Thoracic aorta (tissue), 2 donors: ENCODE measurements at regions not wholly inside any gene's neighbourhood (a gene's known extent, or its start where the extent isn't known, plus 50 kb on each side); places are given as distances from the start of the nearest gene placed in this dataset.

Source experiments
- ATAC-seq: fragments of 150-250 bp; one replicate; pipeline ENCODE4 v1.8.0; 2017; ENCODE audit warnings: low read depth; ENCODE audit not compliant: insufficient number of reproducible peaks, low FRiP score
- DNase-seq: peaks from one replicate; pipeline ENCODE4 v3.0.0-alpha.2; 2020; ENCODE audit warnings: low spot score
- H3K27ac ChIP-seq, 2 donors: fragments of 200-600 bp; sonication (generic); 1 replicate in 1 of 2; 2 replicates in 1 of 2; pipeline ENCODE4 v1.5.1; 2016; ENCODE audit warnings: mild to moderate bottlenecking in 2 of 2, moderate library complexity in 2 of 2
- H3K27me3 ChIP-seq: fragments of 200-600 bp; sonication (generic); replicated peaks from 2 replicates; pipeline ENCODE4 v1.6.0; 2016; ENCODE audit warnings: mild to moderate bottlenecking; ENCODE audit not compliant: insufficient read depth
- H3K36me3 ChIP-seq: fragments of 200-600 bp; sonication (generic); one replicate; pipeline ENCODE4 v1.5.1; 2016
- H3K4me1 ChIP-seq, 2 donors: fragments of 200-600 bp; sonication (generic); 1 replicate in 1 of 2; 2 replicates in 1 of 2; pipeline versions ENCODE4 v1.5.1 to v1.6.0; 2016; ENCODE audit warnings: low read depth in 2 of 2, mild to moderate bottlenecking in 1 of 2; ENCODE audit not compliant: control insufficient read depth in 1 of 2
- H3K4me3 ChIP-seq: fragments of 200-600 bp; sonication (generic); 2 replicates; pipeline ENCODE4 v1.5.1; 2016; ENCODE audit warnings: mild to moderate bottlenecking
- H3K9me3 ChIP-seq: fragments of 200-600 bp; sonication (generic); 2 replicates; pipeline ENCODE4 v1.5.1; 2016
- TF ChIP-seq, protein P1 (sequence below): fragments of 200-600 bp; sonication (generic); IDR thresholded peaks from one replicate; pipeline ENCODE4 v1.5.1; 2019; ENCODE audit warnings: antibody characterized with exemption

DNA sequence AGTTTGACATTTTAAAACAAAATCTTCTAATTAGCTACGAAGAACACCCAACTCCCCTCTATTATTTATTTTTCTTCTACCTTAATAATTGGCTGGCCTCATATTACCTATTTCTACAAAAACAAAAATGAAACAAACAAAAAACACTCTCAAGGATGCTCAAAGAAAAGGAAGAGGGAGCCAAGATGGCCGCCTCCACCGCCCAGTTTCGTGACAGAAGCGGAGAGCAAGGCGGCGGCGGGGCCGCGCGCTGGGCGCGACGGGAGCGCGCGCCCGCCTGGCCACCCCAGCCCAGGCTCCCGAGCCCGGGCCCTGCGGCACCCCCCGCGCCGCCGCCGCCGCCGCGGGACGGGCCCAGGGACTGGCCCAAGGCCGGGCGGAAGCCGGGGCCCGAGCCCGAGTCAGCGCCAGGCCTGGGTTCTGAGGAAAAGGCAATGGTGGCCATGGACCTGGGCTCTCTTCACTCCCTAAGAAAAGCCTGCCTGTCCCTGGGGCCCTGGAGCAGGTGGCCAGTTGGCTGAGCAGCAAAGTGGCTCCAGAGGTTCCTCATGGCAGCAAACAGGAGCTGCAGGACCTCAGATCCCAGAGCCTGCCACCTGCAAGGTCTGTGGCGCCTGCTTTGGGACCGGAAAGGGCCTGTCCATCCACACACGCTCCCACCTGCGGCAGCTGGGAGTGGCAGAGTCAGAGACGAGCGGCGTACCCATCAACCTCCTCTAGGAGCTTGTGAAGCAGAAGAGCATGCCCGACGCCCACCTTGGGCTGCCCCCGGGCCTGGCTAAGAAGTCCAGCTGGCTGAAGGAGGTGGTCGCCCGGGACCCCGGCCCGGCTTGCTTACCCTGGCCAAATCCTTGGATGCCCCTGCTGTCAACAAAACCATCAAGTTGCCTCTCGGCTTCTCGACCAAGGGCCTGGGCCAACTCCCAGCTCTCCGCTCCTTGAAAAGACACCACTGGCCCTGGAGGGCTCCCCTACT lies 543.2 kb upstream of the CCDC179 start:
- no peaks in the 10 kb centered on the region for H3K9me3 ChIP-seq
- DNase-seq (no peak), ATAC-seq (no peak)

DNA sequence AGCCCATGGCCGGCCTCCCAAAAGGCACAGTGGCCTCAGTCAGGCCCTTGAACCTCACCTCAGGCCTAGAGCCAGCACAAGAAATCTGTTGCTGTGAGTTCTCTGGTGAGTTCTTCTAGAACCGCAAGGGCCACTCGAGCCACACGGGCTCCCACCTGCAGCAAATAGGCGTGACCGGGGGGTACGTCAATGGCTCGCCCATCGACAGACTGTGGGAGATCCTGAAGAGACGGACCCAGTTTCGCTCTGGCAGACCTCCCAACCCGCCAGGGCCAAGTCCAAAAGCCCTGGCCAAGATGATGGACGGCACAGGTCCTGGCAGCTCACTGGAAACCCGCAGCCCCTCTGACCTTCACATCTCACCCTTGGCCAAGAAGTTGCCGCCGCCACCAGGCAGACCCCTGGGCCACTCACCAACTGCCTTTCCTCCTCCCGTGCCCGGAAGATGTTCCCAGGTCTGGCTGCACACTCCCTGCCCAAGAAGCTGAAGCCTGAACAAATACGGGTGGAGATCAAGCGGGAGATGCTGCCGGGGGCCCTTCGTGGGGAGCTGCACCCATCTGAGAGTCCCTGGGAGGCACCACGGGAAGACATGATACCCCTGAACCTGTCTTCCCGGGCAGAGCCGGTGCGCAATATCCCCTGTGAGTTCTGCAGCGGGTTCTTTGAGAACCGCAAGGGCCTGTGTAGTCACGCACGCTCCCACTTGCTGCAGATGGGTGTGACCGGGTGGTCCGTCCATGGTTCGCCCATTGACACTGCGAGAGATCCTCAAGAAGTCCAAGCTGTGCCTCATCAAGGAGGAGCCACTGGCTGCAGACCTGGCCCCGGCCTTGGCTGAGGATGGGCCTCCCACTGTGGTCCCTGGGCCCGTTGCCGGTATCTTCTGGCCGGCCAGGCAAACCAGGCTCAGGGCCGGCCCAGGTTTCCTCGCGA lies 544.2 kb upstream of the CCDC179 start:
- no peak for ATAC-seq
- no peaks in the 10 kb centered on the region for H3K4me1 ChIP-seq
- no peaks in the 10 kb centered on the region for H3K9me3 ChIP-seq
- no peak overlapping the region for H3K27ac ChIP-seq
- H3K4me3 ChIP-seq: no peak overlapping the region
- no peak for DNase-seq
- H3K27me3 ChIP-seq: no peaks in the 10 kb centered on the region
- TF ChIP-seq, protein P1, sequence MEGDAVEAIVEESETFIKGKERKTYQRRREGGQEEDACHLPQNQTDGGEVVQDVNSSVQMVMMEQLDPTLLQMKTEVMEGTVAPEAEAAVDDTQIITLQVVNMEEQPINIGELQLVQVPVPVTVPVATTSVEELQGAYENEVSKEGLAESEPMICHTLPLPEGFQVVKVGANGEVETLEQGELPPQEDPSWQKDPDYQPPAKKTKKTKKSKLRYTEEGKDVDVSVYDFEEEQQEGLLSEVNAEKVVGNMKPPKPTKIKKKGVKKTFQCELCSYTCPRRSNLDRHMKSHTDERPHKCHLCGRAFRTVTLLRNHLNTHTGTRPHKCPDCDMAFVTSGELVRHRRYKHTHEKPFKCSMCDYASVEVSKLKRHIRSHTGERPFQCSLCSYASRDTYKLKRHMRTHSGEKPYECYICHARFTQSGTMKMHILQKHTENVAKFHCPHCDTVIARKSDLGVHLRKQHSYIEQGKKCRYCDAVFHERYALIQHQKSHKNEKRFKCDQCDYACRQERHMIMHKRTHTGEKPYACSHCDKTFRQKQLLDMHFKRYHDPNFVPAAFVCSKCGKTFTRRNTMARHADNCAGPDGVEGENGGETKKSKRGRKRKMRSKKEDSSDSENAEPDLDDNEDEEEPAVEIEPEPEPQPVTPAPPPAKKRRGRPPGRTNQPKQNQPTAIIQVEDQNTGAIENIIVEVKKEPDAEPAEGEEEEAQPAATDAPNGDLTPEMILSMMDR: no peak
- no peaks in the 10 kb centered on the region for H3K36me3 ChIP-seq

More for the DNA sequence above, 543.2 kb upstream of the CCDC179 start:
- Histone ChIP-seq H3K27me3 (no peaks in the 10 kb centered on the region), H3K27ac (no peak overlapping the region), H3K36me3 (no peaks in the 10 kb centered on the region), H3K4me1 (no peaks in the 10 kb centered on the region), H3K4me3 (no peak overlapping the region)
- TF ChIP-seq, protein P1: no peak

DNA sequence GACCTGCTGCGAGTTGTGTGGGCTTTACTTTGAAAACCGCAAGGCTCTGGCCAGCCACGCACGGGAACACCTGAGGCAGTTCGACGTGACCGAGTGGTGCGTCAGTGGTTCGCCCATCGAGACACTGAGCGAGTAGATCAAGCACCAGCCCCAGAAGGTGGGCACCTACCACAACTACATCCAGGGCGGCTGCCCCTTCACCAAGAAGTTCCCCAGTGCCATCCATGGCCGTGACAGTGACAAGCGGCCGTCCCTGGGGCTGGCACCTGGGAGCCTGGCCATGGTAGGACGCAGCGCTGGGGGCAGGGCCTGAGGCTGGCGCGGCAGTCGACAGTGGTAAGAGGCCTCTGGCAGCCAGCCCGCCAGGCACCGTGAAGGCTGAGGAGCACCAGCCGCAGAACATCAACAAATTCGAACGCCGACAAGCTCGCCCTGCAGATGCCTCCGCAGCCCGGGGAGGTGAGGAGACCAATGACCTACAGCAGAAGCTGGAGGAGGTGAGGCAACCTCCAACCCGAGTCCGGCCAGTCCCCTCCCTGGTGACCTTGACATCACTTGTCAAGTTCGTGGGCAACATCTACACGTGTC lies 545.2 kb upstream of the CCDC179 start:
- no peak for DNase-seq
- no peaks in the 10 kb centered on the region for H3K4me1 ChIP-seq
- no peaks in the 10 kb centered on the region for H3K36me3 ChIP-seq
- H3K27ac ChIP-seq: no peak overlapping the region
- TF ChIP-seq, protein P1: no peak
- H3K9me3 ChIP-seq: no peaks in the 10 kb centered on the region
- no peak for ATAC-seq
- H3K27me3 ChIP-seq: no peaks in the 10 kb centered on the region
- no peak overlapping the region for H3K4me3 ChIP-seq

DNA sequence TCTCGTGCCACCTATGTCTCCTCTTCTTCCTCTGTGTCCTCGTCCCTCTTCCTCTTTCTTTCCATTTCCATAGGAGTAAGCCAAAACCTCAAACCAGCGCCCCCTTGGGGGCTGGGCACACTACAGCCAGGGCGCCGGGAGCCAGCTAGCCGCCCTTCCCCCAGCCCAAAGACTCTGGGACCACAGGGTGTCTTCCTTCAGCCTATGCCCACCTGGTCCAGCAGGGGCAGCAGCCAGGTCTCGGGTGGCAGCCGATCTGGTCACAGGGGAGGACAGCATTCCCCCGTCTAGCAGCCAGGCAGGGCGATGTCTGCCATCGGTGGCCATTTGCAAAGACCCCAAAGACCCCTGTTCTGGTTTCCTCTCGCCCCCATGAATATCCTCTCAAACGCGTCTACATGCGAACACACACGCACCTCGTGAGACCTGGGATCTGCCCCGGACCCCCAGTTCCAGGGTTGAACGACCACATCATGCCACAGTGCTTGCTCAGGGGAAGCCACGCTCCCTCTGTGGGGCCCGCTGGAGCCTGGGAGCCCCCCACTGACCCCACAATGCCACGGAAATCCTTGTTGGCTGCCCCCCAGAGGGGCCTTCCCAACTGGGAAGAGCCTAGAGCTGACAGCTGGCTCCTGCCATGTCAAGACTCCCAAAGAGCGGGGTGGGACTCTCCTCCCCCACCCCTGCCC lies 546.0 kb upstream of the CCDC179 start:
- H3K4me3 ChIP-seq: no peak overlapping the region
- peaks cover 3% of the 10 kb centered on the region for H3K9me3 ChIP-seq
- TF ChIP-seq, protein P1: no peak
- ATAC-seq (no peak), DNase-seq (no peak)
- no peaks in the 10 kb centered on the region for H3K4me1 ChIP-seq
- H3K27me3 ChIP-seq: no peaks in the 10 kb centered on the region
- H3K27ac ChIP-seq: no peak overlapping the region
- H3K36me3 ChIP-seq: no peaks in the 10 kb centered on the region
